ENCODE measurements at regions not wholly inside any gene's neighbourhood (a gene's known extent, or its start where the extent isn't known, plus 50 kb on each side); places are given as distances from the start of the nearest gene placed in this dataset.
"Not testable (repeated sequence)": the region's sequence is repeated elsewhere in the genome, so short reads cannot be mapped to it uniquely, and the experiment has no call there.

GRCh38 chr22:33221568-33221967 lies 163.4 kb upstream of the SYN3 start:
- DNase-seq = no peak

- DNase-seq = no peak
These were observed 162.4 kb upstream of the SYN3 start for GRCh38 chr22:33220476-33221080.

- no peak for DNase-seq
These were observed 161.6 kb upstream of the SYN3 start for GRCh38 chr22:33219648-33220384.

- no peak for DNase-seq
These were observed 155.3 kb upstream of the SYN3 start for GRCh38 chr22:33213383-33214075.

- DNase-seq = peak; percentile 48
These were observed 152.0 kb upstream of the SYN3 start for GRCh38 chr22:33209930-33210784.

GRCh38 chr22:33204408-33204807 lies 146.2 kb upstream of the SYN3 start:
- no peak for DNase-seq

GRCh38 chr22:33202455-33202854 lies 144.3 kb upstream of the SYN3 start:
- DNase-seq = no peak

GRCh38 chr22:33194529-33195077 lies 136.4 kb upstream of the SYN3 start:
- no peak for DNase-seq

- no peak for DNase-seq
These were observed 134.0 kb upstream of the SYN3 start for GRCh38 chr22:33192156-33192555.

GRCh38 chr22:33188326-33188725 lies 130.1 kb upstream of the SYN3 start:
- peak; percentile 18 for DNase-seq

- DNase-seq = no peak
These were observed 128.6 kb upstream of the SYN3 start for GRCh38 chr22:33186816-33187215.

GRCh38 chr22:33180356-33180755 lies 122.2 kb upstream of the SYN3 start:
- peak; percentile 21 for DNase-seq

GRCh38 chr22:33167998-33168790 lies 110.0 kb upstream of the SYN3 start:
- no peak for DNase-seq

GRCh38 chr22:33166206-33166605 lies 108.0 kb upstream of the SYN3 start:
- no peak for DNase-seq

- no peak for DNase-seq
These were observed 105.6 kb upstream of the SYN3 start for GRCh38 chr22:33163815-33164214.

- DNase-seq = no peak
These were observed 104.0 kb upstream of the SYN3 start for GRCh38 chr22:33162196-33162595.

GRCh38 chr22:33160525-33160924 lies 102.3 kb upstream of the SYN3 start:
- DNase-seq = no peak

- DNase-seq = not testable (repeated sequence)
These were observed 96.8 kb upstream of the SYN3 start for GRCh38 chr22:33154967-33155366.

GRCh38 chr22:33149611-33150010 lies 91.4 kb upstream of the SYN3 start:
- DNase-seq = no peak

GRCh38 chr22:33144721-33145120 lies 86.5 kb upstream of the SYN3 start:
- DNase-seq = no peak

- DNase-seq = no peak
These were observed 84.3 kb upstream of the SYN3 start for GRCh38 chr22:33142282-33143055.

All from NCI-H69 (cell line).